Neuronal stem cell (in vitro differentiated cells): ENCODE measurements at regions not wholly inside any gene's neighbourhood (a gene's known extent, or its start where the extent isn't known, plus 50 kb on each side); places are given as distances from the start of the nearest gene placed in this dataset.

ENCODE experiments used
- DNase-seq: peaks from one replicate; pipeline ENCODE4 v3.0.0-alpha.2; 2013; ENCODE audit warnings: low spot score
- H2AFZ ChIP-seq: one replicate; pipeline ENCODE4 v1.6.1; 2013; ENCODE audit warnings: mild to moderate bottlenecking, low read length, inconsistent platforms
- H2AK5ac ChIP-seq: 2 replicates; pipeline ENCODE4 v1.6.1; 2013; ENCODE audit warnings: low read depth, mild to moderate bottlenecking, inconsistent platforms, low read length, moderate library complexity, mixed read lengths
- H2BK120ac ChIP-seq: 2 replicates; pipeline ENCODE4 v1.6.1; 2013; ENCODE audit warnings: low read depth, mild to moderate bottlenecking, inconsistent platforms, low read length, moderate library complexity, mixed read lengths
- H2BK12ac ChIP-seq: one replicate; pipeline ENCODE4 v1.6.1; 2013; ENCODE audit warnings: low read length, inconsistent platforms
- H2BK15ac ChIP-seq: 2 replicates; pipeline ENCODE4 v1.6.1; 2013; ENCODE audit warnings: mild to moderate bottlenecking, low read length, inconsistent platforms, mixed read lengths
- H2BK5ac ChIP-seq: one replicate; pipeline ENCODE4 v1.6.1; 2013; ENCODE audit warnings: inconsistent platforms, mild to moderate bottlenecking, low read length, moderate library complexity
- H3K14ac ChIP-seq: one replicate; pipeline ENCODE4 v1.6.1; 2013; ENCODE audit warnings: low read length, inconsistent platforms
- H3K18ac ChIP-seq: 2 replicates; pipeline ENCODE4 v1.6.1; 2013; ENCODE audit warnings: low read length, inconsistent platforms
- H3K23ac ChIP-seq: 2 replicates; pipeline ENCODE4 v1.6.1; 2013; ENCODE audit warnings: low read depth, mild to moderate bottlenecking, mixed read lengths, low read length, inconsistent platforms; ENCODE audit not compliant: poor library complexity
- H3K27ac ChIP-seq: replicated peaks from 3 replicates; pipeline ENCODE4 v1.5.1; 2013; ENCODE audit warnings: low read length, inconsistent platforms
- H3K27me3 ChIP-seq, 3 experiments: 2 replicates each; pipeline ENCODE4 v1.6.1; 2013; ENCODE audit warnings: low read length in 3 of 3, mild to moderate bottlenecking in 2 of 3, inconsistent platforms in 1 of 3, low read depth in 1 of 3, mixed read lengths in 1 of 3, moderate library complexity in 1 of 3; ENCODE audit not compliant: control insufficient read depth in 3 of 3, insufficient read depth in 3 of 3
- H3K36me3 ChIP-seq, 2 donors: replicated peaks in 1 of 2; 2 replicates each; pipeline ENCODE4 v1.6.1; 2013; ENCODE audit warnings: low read length in 2 of 2; ENCODE audit not compliant: control insufficient read depth in 2 of 2, insufficient read depth in 2 of 2
- H3K4ac ChIP-seq: 2 replicates; pipeline ENCODE4 v1.6.1; 2013; ENCODE audit warnings: inconsistent platforms, mild to moderate bottlenecking, low read length, moderate library complexity
- H3K4me1 ChIP-seq, 2 donors: 1 replicate in 1 of 2; 2 replicates in 1 of 2; pipeline ENCODE4 v1.6.1; 2013; ENCODE audit warnings: low read length in 2 of 2, low read depth in 1 of 2; ENCODE audit not compliant: control insufficient read depth in 2 of 2, insufficient read depth in 1 of 2
- H3K4me2 ChIP-seq: one replicate; pipeline ENCODE4 v1.6.1; 2013; ENCODE audit warnings: mild to moderate bottlenecking, low read length, inconsistent platforms; ENCODE audit not compliant: insufficient read depth, poor library complexity, severe bottlenecking
- H3K4me3 ChIP-seq, 2 donors: 2 replicates each; pipeline ENCODE4 v1.5.1; 2013; ENCODE audit warnings: low read length in 2 of 2, mild to moderate bottlenecking in 2 of 2, inconsistent platforms in 1 of 2, moderate library complexity in 1 of 2
- H3K79me1 ChIP-seq: one replicate; pipeline ENCODE4 v1.6.1; 2013; ENCODE audit warnings: low read depth, mild to moderate bottlenecking, inconsistent platforms, low read length, moderate library complexity
- H3K9ac ChIP-seq: one replicate; pipeline ENCODE4 v1.6.1; 2013; ENCODE audit warnings: mild to moderate bottlenecking, low read depth, low read length, inconsistent platforms; ENCODE audit not compliant: poor library complexity
- H3K9me3 ChIP-seq, 2 donors: replicated peaks in 1 of 2; 2 replicates each; pipeline versions ENCODE3 to v1.6.1; 2013; ENCODE audit warnings: low read length in 2 of 2, mild to moderate bottlenecking in 2 of 2, inconsistent platforms in 1 of 2, low read depth in 1 of 2, mixed read lengths in 1 of 2, moderate library complexity in 1 of 2; ENCODE audit not compliant: control insufficient read depth in 2 of 2, insufficient read depth in 1 of 2
- H4K8ac ChIP-seq: one replicate; pipeline ENCODE4 v1.6.1; 2013; ENCODE audit warnings: low read depth, mild to moderate bottlenecking, inconsistent platforms, low read length, moderate library complexity
- H4K91ac ChIP-seq: one replicate; pipeline ENCODE4 v1.6.1; 2013; ENCODE audit warnings: low read length, low read depth, mild to moderate bottlenecking, inconsistent platforms; ENCODE audit not compliant: poor library complexity
- WGBS, 2 donors: extraction: QIAGEN DNeasy Blood & Tissue Kit; methylation state at CpG; one replicate each; pipeline ENCODE4 v1.1.7; 2013; ENCODE audit warnings: missing lambda C conversion rate in 2 of 2, mixed read lengths in 1 of 2; ENCODE audit not compliant: insufficient read length in 2 of 2, insufficient replicate concordance in 1 of 2; ENCODE audit errors: extremely low coverage in 2 of 2; 5-methylcytosine and 5-hydroxymethylcytosine counted together

DNA sequence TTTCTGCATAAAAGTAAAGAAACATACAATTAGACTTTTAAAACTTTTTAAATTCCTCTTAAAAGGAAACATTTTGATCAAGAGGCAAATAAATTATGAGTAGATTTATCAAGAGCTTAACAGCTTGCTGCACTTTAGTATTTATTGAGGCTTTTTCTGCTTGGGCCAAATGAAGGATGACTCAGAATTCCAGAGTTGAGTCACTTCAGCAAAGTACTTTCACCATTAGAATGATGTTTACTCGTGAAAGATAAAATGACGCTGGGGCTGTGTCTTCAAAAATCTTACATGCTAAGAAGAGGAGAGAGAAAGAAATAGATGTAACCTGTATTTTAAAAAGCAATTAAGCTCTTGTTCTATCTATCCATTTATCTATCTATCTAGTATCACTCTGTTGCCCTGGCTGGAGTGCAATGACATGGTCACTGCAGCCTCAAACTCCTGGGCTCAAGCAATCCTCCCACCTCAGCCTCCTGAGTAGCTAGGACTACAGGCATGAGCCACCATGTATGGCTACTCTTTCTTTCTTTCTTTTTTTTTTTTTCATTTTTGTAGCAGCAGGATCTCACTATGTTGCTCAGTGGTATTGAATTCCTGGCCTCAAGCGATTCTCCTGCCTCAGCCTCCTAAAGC lies 75.3 kb upstream of the RIOK3 start:
- Histone ChIP-seq H2BK15ac (no peak overlapping the region), H3K9me3 (no peaks in the 10 kb centered on the region), H2AK5ac (no peak overlapping the region), H4K91ac (no peak overlapping the region), H3K27me3 (no peaks in the 10 kb centered on the region), H3K4ac (no peak overlapping the region), H2BK5ac (no peak overlapping the region), H3K9ac (no peak overlapping the region), H3K23ac (no peak overlapping the region), H2BK12ac (no peak overlapping the region), H3K14ac (no peak overlapping the region), H3K4me3 (no peak overlapping the region), H3K36me3 (no peaks in the 10 kb centered on the region), H2AFZ (no peak overlapping the region), H3K4me1 (no peaks in the 10 kb centered on the region), H2BK120ac (no peak overlapping the region), H4K8ac (no peak overlapping the region), H3K4me2 (no peak overlapping the region), H3K27ac (no peak overlapping the region), H3K18ac (no peak overlapping the region), H3K79me1 (no peaks in the 10 kb centered on the region)
- WGBS, 2 donors = no CpG with 5 or more reads among the region's 3 CpGs
- no peak for DNase-seq

DNA sequence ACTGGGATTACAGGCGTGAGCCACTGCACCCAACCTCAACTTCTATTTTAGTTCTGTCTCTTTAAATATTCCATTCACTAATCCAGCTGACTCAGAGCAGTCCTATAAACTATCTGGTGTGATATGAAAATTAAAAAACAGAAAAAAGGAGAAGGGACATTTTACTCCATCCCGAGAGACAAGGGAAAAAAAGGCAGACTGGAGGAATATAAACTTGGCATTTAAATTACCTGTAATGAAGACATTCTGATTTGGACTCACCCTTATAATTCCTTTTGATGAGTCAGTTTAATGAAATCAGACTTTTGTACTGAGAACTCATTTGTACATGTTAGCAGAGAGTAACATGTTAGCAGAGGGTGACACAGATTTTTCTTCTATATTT lies 74.8 kb upstream of the RIOK3 start:
- no peak for DNase-seq
- no peak overlapping the region for H3K27ac ChIP-seq

GRCh38 chr18:23380001-23380550 lies 73.0 kb upstream of the RIOK3 start:
- Histone ChIP-seq H3K27ac (no peak overlapping the region), H3K4ac (no peak overlapping the region), H3K14ac (no peak overlapping the region), H3K79me1 (no peaks in the 10 kb centered on the region), H3K4me2 (no peak overlapping the region), H3K18ac (no peak overlapping the region), H4K8ac (no peak overlapping the region), H3K4me1 (peaks cover 0 to 2% of the 10 kb centered on the region in 2 donors), H2BK5ac (no peak overlapping the region), H3K23ac (no peak overlapping the region), H3K4me3 (no peak overlapping the region), H4K91ac (no peak overlapping the region), H3K36me3 (peaks cover 0 to 5% of the 10 kb centered on the region in 2 donors), H2AFZ (no peak overlapping the region), H3K9me3 (no peaks in the 10 kb centered on the region), H3K27me3 (no peaks in the 10 kb centered on the region), H3K9ac (no peak overlapping the region), H2BK15ac (no peak overlapping the region), H2BK12ac (no peak overlapping the region), H2BK120ac (no peak overlapping the region), H2AK5ac (no peak overlapping the region)
- WGBS, 2 donors = no CpG with 5 or more reads among the region's 11 CpGs
- DNase-seq = no peak

More for the DNA sequence above, 74.8 kb upstream of the RIOK3 start:
- no peak overlapping the region for H2BK5ac ChIP-seq
- no peak overlapping the region for H3K18ac ChIP-seq
- H3K23ac ChIP-seq = no peak overlapping the region
- H4K8ac ChIP-seq = no peak overlapping the region
- H3K4me1 ChIP-seq = peaks cover 0 to under 1% of the 10 kb centered on the region in 2 donors
- no peak overlapping the region for H2AK5ac ChIP-seq
- H2AFZ ChIP-seq = no peak overlapping the region
- WGBS, 2 donors = no CpG with 5 or more reads among the region's 2 CpGs
- no peak overlapping the region for H4K91ac ChIP-seq
- no peak overlapping the region for H2BK15ac ChIP-seq
- no peak overlapping the region for H3K9ac ChIP-seq
- H3K4me2 ChIP-seq = no peak overlapping the region
- no peak overlapping the region for H2BK120ac ChIP-seq
- H3K9me3 ChIP-seq = no peaks in the 10 kb centered on the region
- no peak overlapping the region for H2BK12ac ChIP-seq
- H3K36me3 ChIP-seq = no peaks in the 10 kb centered on the region
- H3K27me3 ChIP-seq = no peaks in the 10 kb centered on the region
- no peak overlapping the region for H3K4me3 ChIP-seq
- H3K4ac ChIP-seq = no peak overlapping the region
- no peaks in the 10 kb centered on the region for H3K79me1 ChIP-seq
- no peak overlapping the region for H3K14ac ChIP-seq

DNA sequence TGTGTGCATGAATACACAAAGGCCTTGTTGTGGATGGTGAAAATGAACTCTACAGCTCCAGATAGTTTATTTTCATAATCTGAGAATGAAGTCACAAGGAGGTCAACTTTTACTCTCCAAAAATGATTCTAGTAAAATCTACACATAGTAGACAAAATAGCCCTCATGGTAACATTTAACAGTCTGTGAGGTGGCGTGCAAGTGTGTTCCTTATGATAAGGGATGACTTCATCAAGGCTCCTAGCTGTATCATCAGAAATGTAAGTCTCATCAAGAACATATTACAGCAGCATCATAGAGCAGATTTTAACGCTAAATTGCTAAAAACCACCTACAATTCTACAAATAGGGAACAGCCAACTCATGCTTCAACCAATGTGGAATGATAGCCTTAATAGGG lies 72.3 kb upstream of the RIOK3 start:
- Histone ChIP-seq H2AK5ac (no peak overlapping the region), H3K4me1 (peaks cover 0 to 2% of the 10 kb centered on the region in 2 donors), H2BK120ac (no peak overlapping the region), H3K36me3 (peaks cover 0 to 10% of the 10 kb centered on the region in 2 donors), H3K9ac (no peak overlapping the region), H3K79me1 (no peaks in the 10 kb centered on the region), H4K8ac (no peak overlapping the region), H2BK15ac (no peak overlapping the region), H3K9me3 (no peaks in the 10 kb centered on the region), H2AFZ (no peak overlapping the region), H3K14ac (no peak overlapping the region), H2BK12ac (no peak overlapping the region), H4K91ac (no peak overlapping the region), H3K4me2 (no peak overlapping the region), H3K23ac (no peak overlapping the region), H3K27me3 (no peaks in the 10 kb centered on the region), H2BK5ac (no peak overlapping the region), H3K27ac (no peak overlapping the region), H3K4me3 (no peak overlapping the region), H3K18ac (no peak overlapping the region), H3K4ac (no peak overlapping the region)
- DNase-seq = no peak
- WGBS, 2 donors = no CpG with 5 or more reads among the region's 2 CpGs
